HG02970 (cell line): ENCODE measurements at regions not wholly inside any gene's neighbourhood (a gene's known extent, or its start where the extent isn't known, plus 50 kb on each side); places are given as distances from the start of the nearest gene placed in this dataset.

ENCODE experiments used
- ATAC-seq: cut with Tn5 transposase; IDR thresholded peaks from one replicate; pipeline ENCODE4 v1.9.1; 2021; ENCODE audit warnings: mild to moderate bottlenecking, moderate library complexity, moderate number of reproducible peaks; ENCODE audit not compliant: unreplicated experiment, low FRiP score

- no peak for ATAC-seq
These were observed 315.1 kb upstream of the TLE3 start for GRCh38 chr15:70412794-70413193.

GRCh38 chr15:70411143-70411863 is 313.6 kb upstream of the TLE3 start:
- no peak for ATAC-seq

- no peak for ATAC-seq
These were observed 312.8 kb upstream of the TLE3 start for GRCh38 chr15:70410371-70410985.

DNA sequence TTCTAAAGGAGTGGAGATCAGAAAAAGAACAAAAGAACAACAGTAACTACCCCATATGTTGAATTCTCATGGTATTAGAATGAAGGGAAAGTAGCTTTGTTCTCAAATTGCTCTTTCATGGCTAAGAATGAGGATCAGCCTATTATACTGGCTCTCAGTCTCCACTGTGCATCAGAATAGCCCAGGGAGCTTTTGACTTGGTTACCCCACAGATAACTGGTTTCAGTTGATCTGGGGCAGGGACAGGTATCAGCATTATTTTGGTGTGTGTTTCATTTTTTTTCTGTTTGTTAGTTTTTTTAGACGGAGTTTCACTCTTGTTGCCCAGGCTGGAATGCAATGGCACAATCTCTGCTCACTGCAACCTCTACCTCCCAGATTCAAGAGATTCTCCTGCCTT is 311.7 kb upstream of the TLE3 start:
- ATAC-seq, result no peak

DNA sequence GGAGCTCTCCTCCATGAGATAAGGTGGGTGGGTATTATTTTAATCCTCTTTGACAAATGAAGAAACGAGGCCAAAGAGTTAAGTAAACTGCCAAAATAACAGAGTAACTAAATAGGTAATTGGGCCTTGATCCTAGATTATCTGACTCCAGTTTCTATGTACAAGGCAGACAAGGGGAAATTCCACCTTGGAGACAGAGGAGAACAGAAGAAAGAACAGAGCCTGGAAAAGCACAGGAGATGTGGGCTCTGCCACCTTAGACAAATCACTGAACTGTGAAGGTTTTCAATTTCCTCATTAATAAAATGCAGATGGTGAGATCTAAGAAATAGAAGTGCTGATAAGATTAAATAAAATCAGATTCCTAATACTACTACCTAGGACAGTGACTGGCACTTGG is 310.2 kb upstream of the TLE3 start:
- ATAC-seq, result no peak

DNA sequence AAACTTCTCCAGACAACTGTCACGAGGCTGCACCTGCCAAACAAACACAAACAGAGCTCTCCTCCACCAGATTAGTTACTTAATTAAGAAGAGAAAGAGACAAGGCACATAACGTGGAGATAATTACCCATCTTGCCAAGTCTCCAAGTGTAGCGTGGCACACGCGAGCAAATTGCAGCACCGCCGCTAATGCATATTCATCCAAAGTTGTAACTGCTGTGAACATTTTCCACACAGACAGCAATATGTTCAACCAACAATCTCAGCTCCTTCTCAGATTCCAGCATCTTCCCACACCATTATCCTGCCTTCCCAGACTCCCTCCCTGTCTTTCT is 309.6 kb upstream of the TLE3 start:
- ATAC-seq, result no peak

- ATAC-seq, result no peak
These were observed 309.1 kb upstream of the TLE3 start for GRCh38 chr15:70406617-70407335.

GRCh38 chr15:70401709-70402108 is 304.0 kb upstream of the TLE3 start:
- ATAC-seq, result no peak

GRCh38 chr15:70400766-70401541 is 303.2 kb upstream of the TLE3 start:
- no peak for ATAC-seq

DNA sequence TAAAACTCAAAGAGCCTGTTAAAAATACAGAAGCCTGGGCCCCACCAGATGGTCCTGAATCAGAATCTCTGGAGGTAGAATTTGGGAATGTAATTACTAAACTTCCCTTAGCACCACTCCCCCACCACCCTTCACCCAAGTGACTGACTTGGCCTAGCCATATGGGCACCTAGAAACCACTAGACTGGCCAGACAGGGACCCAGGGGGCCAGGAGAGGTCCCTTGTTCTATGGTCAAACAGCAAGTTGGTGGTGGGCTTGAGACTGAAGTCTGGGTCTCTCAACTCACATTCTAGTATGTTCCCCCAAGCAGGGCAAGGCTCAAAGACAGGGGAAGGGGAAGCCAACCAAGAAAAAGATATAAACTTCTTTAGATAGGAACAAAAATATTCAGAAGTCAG is 301.5 kb upstream of the TLE3 start:
- no peak for ATAC-seq

- no peak for ATAC-seq
These were observed 301.0 kb upstream of the TLE3 start for GRCh38 chr15:70398694-70399093.

GRCh38 chr15:70396807-70397206 is 299.1 kb upstream of the TLE3 start:
- no peak for ATAC-seq

GRCh38 chr15:70395164-70395563 is 297.4 kb upstream of the TLE3 start:
- no peak for ATAC-seq

GRCh38 chr15:70390723-70391122 is 293.0 kb upstream of the TLE3 start:
- no peak for ATAC-seq

DNA sequence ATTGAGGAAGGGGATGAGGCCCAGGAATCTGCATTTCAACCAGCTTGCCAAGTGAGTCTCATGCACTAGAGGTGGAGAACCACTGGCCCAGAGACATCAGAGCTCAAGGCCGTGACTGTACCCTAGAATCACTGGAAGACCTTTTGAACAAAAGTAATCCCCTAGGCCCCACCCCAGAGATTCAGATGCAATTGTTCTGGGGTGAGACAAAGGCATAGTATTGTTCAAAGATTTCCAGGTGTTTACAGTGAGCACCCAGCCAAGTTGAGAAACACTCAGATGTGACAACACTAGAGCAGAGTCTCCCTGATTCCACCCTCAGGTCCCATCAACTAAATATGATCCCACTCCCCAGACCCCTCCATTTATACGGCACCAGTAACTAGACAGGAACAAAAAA is 290.3 kb upstream of the TLE3 start:
- ATAC-seq, result no peak

DNA sequence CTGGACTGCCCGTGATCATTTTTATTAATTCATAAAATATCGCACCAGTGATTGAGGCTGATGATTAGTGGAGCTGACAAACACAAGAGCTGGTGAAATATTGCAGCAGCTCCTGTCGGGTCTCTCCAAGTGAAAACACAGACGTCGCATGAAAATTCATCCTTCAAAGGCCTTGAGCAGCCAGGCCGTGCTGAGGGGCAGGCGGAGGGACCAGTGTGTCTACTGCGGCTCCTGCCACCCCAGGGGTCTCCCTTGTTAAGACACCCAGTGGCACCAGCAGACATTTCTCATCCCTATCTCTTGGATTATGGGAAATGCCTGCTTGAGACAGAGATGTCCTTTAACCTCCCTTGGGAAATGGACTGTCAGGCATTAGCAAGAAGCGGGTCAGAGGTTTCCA is 289.4 kb upstream of the TLE3 start:
- no peak for ATAC-seq

DNA sequence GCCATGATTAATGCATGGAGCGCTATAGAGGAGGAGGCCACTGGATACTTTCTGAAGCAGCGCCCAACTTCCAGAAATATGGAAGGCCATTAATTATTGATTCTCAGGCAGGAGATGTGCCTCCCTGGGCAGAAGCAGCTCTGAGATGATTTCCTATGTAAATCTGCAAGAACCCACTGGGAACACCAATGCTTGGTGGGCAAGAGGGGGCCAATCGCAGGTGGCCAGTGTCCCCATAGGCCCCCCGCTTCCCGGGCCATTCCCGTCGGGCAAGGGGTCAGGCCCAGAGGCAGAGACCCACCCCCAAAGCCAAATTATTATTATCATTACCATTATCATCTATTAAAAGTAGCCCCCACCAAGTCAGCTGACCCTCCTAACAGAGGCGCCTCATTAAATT is 288.0 kb upstream of the TLE3 start:
- no peak for ATAC-seq

DNA sequence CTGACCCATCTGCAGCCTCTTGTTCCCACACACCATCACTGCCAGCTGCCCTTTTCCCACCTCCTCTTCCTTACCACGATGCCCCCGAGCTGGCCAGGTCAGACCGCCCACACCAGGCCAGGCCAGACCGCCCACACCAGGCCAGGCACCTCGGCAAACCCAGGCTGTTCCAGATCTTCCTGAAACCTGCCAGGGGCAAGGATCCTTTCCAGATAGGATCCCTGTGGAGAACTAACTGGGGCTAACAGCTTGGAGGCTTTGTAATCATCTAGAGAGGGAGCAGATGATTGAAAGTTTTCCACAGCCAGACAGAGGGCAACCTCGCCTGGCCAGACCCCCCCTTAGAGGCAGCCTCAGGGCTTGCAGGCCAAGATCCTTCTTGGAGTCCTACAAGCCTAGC is 287.3 kb upstream of the TLE3 start:
- no peak for ATAC-seq

DNA sequence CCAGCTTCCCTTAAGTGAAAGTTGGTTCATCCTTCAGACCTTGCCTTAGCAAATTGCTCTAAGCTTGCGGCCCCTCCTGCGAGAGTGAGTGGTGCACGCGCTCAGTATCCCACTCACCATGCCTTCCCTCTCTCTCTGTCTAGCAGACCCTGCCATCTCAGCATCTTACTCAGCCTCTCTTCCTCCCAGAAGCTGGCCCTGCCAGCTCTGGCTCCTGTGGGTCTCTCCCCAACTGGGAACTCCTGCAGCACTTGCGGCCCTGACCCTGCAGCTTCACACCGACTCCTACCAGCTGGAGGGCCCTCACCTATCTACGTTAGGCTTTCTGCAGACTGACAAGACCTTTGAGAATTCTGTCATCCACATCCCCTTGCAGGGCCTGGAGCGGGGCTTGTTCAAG is 286.1 kb upstream of the TLE3 start:
- ATAC-seq, result no peak

DNA sequence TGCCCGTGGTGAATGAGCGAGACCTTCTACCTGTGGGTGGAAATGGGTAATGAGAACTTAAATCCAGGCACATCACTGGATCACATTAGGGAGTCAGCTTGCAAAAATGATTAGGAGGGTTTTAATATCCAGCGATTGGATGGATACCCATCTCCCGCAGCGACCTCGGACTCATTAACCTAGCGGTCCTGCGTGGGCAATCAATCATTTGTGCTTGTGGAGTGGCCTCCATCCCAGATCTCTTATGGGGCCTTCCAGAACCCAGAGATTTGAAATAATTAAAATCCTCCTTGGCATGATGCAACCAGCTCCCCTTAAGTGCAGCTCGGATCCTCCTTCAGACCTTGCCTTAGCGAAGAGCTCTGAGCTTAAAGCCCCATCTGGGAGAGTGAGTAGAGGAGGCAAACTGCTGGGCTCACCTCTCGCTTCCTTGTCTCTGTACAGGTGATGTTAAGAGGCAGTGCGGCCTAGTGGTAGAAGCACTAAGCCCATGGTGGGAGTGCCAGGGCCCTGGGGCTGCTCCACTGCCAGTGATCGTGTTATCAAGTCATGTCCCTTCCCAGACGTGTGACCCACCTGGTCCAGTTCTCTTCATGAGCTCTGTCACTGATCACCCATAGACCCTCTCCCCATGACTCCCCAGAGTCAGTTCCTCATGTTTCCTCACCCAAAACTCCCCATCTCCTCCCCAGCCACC is 285.2 kb upstream of the TLE3 start:
- no peak for ATAC-seq
